Eye (tissue), 1 donor: ENCODE measurements at regions not wholly inside any gene's neighbourhood (a gene's known extent, or its start where the extent isn't known, plus 50 kb on each side); places are given as distances from the start of the nearest gene placed in this dataset.

ENCODE experiments used
- DNase-seq: peaks from one replicate; pipeline ENCODE4 v3.0.0-alpha.2; 2015

DNA sequence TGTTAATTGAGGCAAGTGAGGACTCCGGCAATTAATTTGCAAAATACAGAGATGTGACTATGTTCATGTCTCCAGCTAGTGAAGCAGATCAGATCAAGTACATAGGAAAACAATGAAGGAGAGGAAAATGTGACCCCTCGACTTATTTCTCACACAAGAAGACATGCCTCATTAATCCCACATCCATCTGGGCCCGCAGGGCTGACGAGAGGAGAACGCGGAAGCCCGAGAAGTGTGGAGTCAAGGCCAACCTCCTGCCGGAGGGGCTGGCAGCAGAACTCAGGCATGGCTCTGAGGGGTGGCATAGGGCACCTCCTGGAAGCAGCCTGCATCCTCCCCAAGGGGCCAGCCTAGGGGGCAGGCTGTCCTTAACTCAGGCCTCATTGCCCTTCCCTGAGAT lies 54.4 kb downstream of the ZNF503 start:
- DNase-seq: peak; percentile 72

DNA sequence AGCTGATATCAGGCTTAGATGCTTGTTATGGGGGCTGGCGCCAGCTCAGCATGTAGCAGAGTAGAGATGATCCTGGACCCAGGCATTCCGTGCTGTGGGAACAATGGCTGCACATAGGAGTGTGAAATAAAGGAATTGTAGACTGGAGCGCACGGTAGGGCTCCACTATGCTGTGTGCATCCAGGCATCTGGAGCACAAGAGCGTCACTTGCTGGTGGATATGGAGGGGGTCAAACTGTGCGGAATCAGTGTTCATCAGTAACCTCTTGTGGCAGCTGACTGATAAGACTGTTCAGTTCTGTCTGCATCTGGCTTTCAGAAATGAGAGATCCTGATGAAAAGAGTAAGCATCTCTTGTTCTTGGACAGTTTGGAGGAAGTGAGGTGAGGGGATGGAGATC lies 55.8 kb downstream of the ZNF503 start:
- peak; percentile 44 for DNase-seq

DNA sequence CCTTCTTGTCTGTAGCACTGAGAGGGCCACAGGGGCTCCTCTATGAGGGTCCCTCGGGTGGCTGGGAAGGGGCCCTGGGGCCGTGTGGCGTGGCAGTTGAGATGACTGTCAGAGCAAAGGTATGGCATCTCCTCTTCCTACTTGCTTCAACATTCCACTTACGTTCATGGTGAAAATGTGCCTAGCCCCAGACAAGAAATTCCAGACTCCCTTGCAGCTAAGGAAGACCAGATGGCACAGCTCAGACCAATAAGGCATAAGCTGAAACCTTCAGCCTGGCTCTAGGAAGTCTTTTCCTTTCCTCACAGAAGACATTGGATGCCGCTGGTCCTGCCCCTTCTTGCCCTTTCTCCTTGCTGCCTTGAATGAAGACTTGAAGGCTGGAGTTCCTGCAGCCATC lies 57.4 kb downstream of the ZNF503 start:
- DNase-seq: no peak

DNA sequence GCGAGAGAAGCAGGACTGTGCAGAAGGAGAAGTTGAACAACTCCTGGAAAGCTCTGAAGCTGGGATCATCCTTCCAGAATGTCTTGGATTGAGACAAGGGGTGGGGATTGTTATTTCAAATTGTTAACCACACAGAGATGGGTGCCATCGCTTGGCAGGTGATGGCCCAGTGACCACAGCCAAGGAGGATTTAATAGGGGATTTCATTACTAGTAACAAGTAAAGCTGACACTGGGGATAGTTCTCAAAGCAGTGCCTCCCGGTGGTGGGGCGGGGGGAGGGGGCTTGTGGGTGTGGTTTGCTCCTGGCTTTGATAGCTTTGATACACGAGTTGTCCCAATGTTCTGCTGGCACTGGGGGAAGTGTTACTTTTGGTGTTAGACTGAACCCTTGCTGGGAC lies 59.2 kb downstream of the ZNF503 start:
- no peak for DNase-seq

DNA sequence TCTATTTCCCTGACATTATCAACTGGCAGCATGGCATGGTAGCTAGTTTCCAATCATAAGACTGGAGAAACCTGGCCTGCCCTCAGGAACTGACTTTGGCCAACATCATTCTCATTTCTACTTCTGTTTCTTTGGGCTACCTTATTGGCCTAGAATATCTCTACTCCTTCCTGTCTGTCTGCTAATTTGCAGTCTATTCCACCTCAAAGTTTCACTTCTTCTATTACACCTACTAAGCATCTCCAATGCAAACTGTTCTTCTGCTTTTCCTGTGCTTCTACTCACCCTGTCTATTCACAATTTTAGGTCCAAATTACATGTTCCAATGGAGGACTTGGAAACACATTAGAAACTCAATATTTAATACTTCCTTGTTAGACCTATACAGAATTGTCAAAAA lies 65.6 kb downstream of the ZNF503 start:
- DNase-seq: no peak

DNA sequence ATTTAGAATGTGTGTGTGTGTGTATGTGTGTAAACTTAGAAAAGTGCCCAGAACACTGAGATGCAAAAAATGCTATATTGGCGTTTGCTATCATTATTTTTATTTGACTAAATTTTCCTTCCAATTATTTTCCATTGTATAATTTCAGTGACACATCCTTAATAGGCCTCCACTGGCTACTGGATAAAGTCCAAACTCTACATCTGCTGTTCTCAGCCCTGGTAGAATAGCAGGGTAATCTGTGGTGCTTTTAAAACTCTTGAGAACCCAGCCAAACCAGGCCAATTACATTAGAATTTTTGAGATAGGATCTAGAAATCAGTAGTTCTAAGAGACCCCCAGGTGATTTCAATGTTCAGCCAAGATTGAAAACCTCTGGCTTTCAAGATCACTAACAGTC lies 66.4 kb downstream of the ZNF503 start:
- DNase-seq: no peak

DNA sequence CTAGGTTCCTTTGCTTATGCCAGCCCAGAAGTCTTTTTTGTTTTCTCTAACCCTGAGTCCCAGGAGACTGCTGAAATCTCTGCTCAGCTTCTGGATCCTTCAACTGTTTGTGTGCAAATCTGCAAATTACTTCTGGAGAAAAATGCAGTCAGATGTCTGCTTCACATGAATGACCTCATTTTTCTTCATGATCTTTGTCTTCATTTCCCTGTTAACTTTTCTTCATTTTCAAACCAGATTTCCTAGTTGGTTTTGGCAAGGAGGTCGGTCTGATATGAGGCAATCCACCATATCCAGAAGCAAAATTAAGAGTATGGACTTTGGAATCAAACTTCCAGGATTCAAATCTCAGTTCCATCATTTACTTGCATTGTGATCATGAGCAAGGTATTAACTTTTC lies 66.8 kb downstream of the ZNF503 start:
- no peak for DNase-seq

DNA sequence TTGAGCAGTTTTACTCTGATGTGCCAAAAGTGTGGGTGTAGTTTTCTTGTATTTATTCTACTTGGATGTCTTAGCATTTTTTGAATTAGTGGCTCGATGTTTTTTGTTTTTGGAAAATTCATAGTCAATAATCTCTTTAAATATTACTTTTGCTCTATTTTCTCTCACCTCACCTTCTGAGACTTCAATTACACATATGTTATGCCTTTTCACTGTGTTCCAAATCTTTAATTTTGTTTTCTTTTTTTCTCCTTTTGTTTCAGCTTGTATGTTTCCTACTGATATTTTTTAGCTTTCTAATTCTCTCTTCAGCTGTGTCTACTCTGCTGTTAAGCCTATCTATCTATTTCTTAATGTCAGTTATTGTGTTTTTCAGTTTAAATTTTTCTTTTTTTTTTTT lies 69.5 kb downstream of the ZNF503 start:
- DNase-seq: no peak

DNA sequence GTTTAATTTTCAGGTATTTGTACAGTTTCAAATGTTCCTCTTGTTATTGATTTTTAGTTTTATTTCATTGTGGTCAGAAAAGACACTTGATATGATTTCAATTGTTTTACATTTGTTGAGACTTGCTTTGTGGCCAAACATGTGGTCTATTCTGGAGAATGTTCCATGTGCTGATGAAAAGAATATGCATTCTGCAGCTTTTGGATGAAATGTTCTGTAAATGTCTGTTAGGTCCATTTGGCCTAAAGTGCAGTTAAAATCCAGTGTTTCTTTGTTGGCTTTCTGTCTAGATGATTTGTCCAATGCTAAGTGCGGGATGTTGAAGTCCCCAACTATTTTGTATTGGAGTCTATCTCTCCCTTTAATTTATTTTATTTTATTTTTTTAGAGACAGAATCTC lies 70.5 kb downstream of the ZNF503 start:
- DNase-seq: no peak

DNA sequence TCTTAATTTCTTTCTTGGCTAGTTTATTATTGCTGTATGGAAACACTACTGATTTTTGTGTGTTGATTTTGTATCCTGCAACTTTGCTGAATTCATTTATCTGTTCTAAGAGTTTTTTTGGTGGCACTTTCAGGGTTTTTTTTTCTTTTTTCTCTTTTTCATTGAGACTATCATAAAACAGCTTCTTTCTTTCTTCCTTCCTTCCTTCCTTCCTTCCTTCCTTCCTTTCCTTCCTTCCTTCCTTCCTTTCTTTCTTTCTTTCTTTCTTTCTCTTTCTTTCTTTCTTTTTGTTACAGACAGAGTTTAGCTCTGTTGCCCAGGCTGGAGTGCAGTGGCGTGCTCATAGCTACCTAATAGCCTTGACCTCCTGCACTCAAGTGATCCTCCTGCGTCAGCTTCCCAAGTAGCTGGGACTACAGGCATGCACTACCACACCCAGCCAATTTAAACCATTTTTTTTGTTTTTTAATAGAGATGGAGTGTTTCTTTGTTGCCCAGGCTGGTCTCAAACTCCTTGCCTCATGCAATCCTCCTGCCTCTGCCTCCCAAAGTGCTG lies 72.3 kb downstream of the ZNF503 start:
- DNase-seq: no peak

DNA sequence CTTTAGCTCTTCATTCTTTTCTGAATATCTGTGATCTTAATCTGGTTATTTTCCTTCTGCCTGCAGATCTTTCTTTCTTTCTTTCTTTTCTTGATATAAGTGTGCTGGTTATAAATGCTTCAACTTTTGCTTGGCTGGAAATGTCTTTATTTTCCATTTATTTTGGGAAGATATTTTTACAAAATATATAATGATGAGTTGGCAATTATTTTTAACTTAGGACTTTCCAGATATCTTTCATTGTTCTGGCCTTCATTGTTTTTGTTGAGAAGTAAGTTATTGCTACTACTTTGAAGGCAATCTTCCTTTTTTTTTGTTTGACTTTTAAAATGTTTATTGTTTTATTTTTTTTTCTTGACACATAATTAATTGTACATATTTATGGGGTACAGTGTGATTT lies 75.3 kb downstream of the ZNF503 start:
- DNase-seq: no peak

DNA sequence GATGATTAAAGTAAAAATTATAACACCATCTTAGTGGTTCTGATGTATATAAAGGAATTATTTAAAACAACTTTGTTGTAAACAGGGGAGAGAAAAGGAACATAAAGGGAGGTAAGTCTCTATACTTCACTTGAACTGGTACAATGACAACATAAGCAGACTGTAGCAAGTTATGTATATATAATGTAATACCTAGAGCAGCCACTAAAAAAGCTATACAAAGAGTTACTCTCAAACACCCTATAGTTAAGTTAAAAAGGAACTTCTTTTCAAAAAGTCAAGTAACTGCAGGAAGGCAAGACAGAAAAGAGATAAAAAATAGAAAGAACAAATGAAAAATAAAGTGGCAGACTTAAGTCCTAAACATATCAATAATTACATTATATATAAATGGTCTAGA lies 82.3 kb downstream of the ZNF503 start:
- DNase-seq: no peak

DNA sequence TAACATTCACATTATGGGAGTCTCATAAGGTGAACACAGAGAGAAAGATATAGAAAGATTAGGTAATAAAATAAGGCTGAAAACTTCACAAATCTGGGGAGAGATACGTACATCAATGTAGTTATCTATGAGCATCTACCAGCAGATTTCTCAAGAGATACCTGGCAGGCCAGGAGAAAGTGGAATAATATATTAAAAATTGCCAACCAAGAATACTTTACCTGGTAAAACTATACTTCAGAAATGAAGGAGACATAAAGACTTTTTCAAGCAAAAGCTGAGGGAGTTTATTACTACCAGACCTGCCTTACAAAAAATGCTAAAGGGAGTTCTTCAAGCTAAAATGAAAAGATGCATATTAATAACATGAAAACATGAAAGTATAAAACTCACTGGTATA lies 78.8 kb upstream of the COMTD1 start:
- DNase-seq: no peak

DNA sequence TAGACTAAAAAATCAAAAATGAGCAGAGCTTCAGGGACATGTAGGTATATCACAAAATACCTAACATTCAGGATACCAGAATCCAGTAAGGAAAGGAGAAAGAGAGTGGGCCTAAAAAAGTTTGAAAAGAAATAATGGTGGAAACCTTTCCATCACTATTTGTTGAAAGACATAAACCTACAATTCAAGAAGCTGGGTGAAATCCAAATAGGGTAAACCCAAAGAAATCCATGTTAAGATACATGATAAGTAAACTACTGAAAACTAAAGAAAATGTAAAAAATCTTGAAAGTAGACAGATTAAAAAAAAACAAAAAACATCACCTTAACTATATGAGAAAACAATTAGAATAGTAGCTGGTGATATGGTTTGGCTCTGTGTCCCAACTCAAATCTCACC lies 76.7 kb upstream of the COMTD1 start:
- no peak for DNase-seq

DNA sequence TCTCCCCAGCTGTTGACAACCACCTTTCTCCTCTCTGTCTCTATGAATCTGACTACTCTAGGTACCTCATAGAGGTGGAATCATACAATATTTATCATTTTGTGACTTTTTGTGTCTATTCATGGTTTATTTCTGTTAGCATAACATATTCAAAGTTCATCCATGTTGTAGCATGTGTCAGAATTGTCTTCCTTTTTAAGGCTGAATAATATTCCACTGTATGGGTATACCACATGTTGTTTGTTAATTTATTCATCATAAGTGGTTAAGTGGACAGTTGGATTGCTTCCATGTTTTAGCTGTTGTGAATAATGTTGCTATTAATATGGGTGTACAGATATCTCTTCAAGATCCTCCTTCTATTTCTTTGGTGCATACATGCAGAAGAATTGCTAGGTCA lies 69.9 kb upstream of the COMTD1 start:
- no peak for DNase-seq

DNA sequence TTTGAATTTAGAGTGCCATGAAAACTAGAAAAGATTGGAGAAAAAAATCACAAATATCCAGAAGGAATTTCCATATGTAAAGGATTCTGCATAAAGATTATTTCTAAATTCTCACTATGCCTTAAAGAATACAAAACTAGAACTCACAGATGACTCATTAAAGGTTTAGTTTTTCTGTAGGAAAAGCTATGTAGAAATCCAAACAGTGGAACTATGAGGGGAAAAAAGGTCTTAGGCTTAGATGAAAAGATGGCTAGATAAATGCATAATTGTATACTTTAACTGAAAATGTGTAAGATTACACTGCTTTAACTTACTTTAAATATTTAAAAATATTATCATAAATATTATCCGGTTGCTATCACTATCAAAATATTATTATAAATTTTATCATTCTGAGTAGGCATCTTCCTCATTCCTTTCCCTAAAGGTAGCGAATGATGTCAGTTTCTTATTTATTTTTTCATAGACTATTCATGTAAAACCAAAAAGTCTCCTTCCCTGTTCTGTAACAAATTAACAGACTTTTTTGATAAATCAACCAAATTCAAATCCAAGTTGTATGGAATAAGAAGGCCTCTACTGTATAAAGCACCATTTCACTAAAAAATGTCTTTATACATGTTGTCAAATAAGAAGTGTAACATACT lies 69.1 kb upstream of the COMTD1 start:
- no peak for DNase-seq

DNA sequence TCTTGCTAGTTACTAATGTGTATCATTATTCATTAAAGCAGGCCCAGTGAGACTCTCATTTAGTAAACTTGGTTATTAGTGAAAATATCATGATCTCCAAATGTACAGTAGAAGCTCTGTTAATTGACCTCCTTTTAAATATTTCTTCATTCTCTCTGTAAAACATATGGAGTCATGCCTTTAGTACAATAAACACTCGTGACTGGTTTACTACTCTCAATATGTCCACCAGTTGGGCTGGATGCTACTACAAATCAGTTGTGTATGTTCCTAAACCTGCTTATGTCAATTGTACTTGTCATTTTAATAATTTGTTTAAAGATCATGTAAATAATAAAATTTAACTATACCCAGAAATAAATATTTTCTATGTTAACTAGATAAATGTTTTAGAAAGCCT lies 68.6 kb upstream of the COMTD1 start:
- DNase-seq: no peak

DNA sequence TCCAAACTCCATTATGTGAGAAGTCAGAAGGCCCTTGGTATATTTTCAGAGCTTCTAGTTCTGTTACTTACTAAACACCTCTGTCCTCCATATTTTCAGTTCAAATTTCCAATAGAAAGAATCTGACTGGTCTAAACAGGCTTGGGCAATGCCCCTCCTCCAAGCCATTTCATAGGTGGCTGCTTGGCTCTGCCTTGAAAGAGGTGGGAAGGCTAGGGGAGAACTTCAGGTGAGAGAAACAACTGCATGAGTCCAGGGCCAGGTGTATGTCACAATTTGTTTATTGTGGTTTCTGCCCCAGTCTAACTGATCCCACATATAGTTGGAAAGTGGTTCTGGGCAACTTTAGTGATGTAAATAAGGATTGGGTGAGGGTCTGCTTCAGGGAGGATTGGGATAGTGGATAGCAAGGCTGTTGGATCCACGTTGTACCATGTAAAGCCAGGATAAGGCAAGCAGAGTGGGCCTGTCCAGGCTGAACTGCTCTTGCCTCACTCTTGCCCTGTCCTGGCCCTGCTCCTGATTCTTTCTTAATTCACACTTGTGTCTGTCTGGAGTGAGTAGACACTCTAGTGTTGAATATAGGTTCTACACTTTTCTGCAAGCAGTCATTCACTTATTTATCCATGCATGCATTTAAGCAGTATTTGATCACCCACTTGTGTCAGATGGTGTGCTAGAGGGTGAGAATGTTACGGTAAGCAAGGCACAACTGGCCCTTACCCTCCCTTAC lies 67.5 kb upstream of the COMTD1 start:
- DNase-seq: no peak

DNA sequence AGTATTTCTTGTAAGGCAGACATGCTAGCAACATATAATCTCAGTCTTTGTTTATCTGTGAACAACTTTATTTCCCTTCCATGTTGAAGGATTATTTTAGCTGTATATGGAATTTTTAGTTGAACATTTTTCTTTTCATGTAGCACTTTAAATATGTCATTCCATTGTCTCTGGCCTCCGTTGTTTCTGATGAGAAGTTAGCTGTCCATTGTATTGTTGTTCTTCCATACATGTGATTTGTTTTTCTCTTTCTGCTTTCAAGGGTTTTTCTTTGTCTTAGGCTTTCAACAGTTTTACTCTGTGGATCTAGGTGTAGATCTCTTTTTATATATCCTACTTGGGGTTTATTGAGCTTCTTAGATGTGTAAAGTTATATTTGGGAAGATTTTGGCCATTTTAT lies 66.3 kb upstream of the COMTD1 start:
- DNase-seq: no peak

DNA sequence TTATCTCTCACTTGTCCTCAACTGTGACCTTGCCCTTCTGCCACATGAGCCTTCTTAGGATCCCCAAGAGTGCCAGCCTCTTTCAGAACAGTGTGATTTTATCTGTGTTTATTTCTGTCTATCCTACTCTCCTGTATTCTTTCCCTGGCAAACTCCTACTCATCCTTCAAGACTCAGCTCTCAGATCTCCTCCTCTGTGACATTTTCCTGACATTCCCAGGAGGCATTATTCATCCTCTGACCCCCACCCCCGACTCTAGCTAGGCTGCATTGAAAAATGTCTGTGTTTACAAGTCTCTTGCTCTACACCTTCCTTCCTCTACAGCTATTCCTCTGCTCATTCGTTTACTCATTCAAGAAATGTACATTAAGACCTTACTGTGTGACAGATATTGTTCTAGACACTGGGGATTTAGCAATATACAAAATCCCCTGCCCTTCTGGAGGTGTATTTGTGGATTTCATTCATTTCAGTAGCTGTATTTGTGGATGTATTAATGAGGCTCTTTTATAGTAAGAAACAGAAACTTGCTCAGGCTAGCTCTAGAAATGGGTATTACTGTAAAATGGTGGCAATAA lies 61.4 kb upstream of the COMTD1 start:
- DNase-seq: no peak

DNA sequence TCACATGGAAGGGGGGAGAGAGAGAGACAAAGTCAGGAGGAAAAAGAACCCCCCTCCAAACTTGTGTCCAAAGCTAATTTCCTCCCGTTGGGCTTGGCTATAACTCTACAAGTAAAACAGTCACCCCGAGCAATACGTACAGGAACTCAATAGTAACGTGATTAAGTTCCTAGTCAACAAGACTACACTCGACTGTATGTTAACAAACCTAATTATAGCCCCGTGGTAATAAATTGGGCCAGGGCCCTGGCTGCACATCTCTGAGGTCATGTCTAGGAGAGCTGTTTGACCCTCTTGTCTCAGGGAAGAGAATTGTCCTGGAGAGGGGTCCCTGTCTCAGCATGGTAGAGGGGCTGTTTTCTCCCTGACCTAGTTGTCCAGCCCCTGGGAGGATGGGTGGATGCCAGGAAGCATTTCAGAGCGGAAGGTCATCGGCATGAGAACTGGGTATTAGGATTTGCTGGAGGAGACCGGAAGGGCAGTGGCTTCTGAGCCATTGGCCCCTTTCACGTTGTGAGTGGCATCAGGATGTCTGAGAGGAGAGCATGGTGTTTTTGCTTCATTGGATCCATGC lies 60.2 kb upstream of the COMTD1 start:
- peak; percentile 52 for DNase-seq

DNA sequence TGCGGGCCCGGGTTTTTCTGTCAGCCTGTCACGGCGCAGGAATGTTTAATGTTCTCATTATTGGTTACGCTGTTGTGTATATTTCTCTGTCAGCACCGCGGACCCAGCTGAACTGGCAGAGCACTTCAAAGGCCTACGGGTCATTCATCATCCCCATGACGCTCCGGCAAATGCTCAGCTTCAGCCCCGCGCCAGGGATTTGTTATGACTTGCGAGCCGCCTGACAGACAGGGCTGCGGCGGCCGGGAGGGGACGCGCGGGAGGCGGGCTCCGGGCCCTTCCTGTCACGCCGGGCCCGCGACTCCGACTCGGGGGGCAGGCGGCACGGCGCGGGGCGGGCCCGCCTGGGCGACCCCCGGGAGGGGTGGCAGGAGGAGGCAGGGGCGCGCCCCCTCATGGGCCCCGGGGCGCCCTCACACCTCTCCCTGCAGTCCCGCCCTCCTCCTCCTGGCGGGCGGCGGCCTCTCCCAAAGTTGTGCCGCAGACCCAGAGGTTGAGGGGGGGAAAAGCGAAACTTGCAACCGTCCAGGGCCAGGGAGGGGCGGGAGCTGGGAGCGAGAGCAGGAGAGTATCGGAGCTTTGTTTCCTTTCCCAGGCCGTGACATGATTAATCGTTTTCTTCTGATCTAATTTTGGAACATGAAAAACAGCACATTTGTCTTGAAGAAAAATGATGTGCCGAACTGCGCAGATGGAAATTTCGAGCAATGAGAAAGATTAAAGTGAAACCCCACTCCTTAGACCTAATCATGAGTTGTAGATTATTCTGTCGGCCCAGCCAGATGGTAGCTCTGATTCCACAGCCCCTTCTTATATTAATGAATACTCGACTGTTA lies 59.3 kb upstream of the COMTD1 start:
- DNase-seq: peak; percentile 94

DNA sequence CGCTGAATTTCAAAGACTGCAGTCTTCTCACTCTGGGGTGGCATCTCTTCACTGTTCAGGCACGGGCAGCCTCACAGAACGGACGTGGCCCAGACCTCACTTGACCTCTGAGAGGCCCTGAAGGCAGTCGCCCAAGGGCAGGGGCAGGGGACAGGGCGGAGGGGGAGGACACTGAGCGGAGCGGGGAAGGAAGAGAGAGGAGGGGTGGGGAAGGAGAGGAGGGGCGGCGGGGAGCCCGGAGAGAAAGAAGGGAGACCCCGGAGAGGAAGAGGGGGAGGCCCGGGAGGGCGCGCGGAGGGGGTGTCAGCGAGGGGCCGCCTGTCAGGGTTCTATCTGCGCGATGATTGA lies 58.7 kb upstream of the COMTD1 start:
- no peak for DNase-seq
